ENCODE measurements at regions not wholly inside any gene's neighbourhood (a gene's known extent, or its start where the extent isn't known, plus 50 kb on each side); places are given as distances from the start of the nearest gene placed in this dataset.

DNA sequence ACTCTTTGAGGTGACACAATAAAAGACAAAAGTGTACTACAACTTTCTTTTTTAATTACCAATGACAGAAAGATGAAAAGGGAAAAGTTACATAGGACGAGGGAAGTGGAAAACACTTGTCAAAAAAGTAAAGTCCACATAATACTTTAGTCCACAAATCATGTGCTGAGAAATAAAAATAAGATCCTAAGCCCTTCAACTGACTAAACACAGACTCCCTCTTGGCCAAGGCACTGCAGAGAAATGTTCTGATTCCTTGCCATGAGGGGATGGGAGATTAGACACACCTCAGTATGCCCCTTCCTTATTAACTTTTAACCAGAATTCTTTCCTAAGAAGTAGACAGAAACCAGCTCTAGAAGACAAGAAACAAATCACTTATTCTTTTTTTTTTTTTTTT lies 59.5 kb upstream of the TGFBR2 start:
- TF ChIP-seq, protein P1, sequence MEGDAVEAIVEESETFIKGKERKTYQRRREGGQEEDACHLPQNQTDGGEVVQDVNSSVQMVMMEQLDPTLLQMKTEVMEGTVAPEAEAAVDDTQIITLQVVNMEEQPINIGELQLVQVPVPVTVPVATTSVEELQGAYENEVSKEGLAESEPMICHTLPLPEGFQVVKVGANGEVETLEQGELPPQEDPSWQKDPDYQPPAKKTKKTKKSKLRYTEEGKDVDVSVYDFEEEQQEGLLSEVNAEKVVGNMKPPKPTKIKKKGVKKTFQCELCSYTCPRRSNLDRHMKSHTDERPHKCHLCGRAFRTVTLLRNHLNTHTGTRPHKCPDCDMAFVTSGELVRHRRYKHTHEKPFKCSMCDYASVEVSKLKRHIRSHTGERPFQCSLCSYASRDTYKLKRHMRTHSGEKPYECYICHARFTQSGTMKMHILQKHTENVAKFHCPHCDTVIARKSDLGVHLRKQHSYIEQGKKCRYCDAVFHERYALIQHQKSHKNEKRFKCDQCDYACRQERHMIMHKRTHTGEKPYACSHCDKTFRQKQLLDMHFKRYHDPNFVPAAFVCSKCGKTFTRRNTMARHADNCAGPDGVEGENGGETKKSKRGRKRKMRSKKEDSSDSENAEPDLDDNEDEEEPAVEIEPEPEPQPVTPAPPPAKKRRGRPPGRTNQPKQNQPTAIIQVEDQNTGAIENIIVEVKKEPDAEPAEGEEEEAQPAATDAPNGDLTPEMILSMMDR (optimal IDR thresholded peaks at IDR 0.05 in 1 of 3, IDR thresholded peaks at IDR 0.05 in 1 of 3, conservative IDR thresholded peaks at IDR 0.05 in 1 of 3; ENCODE audit: extremely low read depth in 1 of 3, insufficient read depth in 2 of 3, low read length in 3 of 3): no peak
- Histone ChIP-seq H3K9me3 (ENCODE audit: control insufficient read depth, low read depth, low read length) (no peaks in the 10 kb centered on the region), H3K27me3 (ENCODE audit: control insufficient read depth, extremely low read depth, insufficient read depth, low read length) (no peaks in the 10 kb centered on the region), H3K4me1 (ENCODE audit: control insufficient read depth, extremely low read depth, insufficient read depth, low read length) (peaks cover 26% of the 10 kb centered on the region), H3K36me3 (ENCODE audit: control insufficient read depth in 2 of 2, extremely low read depth in 1 of 2, insufficient read depth in 2 of 2, low read length in 2 of 2) (no peaks in the 10 kb centered on the region), H3K9me1 (ENCODE audit: control insufficient read depth, extremely low read depth, insufficient read depth, low read length) (no peaks in the 10 kb centered on the region), H2AFZ (ENCODE audit: control insufficient read depth, low read length) (no peak overlapping the region), H3K27ac (ENCODE audit: control insufficient read depth, insufficient read depth, low read length) (no peak overlapping the region), H3K9ac (ENCODE audit: control insufficient read depth, extremely low read depth, insufficient read depth, low read length) (no peak overlapping the region), H3K79me2 (ENCODE audit: control insufficient read depth, insufficient read depth, low read length) (no peaks in the 10 kb centered on the region), H3K4me3 (ENCODE audit: control insufficient read depth in 2 of 3, extremely low read depth in 1 of 3, insufficient read depth in 2 of 3, low read depth in 1 of 3, low read length in 3 of 3) (no peak overlapping the region), H3K4me2 (ENCODE audit: control insufficient read depth, extremely low read depth, insufficient read depth, low read depth, low read length) (no peak overlapping the region), H4K20me1 (ENCODE audit: control insufficient read depth, extremely low read depth, insufficient read depth, low read length) (no peaks in the 10 kb centered on the region)
- DNase-seq (ENCODE audit: low read depth, low spot score) (no peak), FAIRE-seq (no peak)
- dilution Hi-C loops (cut with MboI; ENCODE audit: extremely low pct_ligation_motif_present, low sequenced_read_pairs): no loop called here

DNA sequence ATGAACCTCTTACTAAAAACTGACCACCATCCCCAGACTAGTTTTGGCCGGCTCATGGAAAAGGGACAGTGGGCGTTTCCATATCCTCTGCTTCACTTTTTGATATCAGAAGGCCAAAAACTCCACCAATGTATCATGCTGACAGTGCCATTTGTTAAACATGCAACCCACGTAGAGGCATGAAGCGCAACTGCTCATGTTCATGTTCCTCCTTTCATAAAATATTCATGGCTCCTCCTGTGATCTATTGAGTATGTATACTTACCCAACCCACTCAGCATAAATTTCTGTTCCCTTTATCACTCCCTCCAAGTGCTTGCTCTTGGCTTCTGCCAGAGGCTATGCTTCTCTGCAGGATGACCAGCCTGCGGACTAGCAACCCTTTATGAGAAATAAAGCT lies 58.7 kb upstream of the TGFBR2 start:
- H4K20me1 ChIP-seq (ENCODE audit: control insufficient read depth, extremely low read depth, insufficient read depth, low read length): no peaks in the 10 kb centered on the region
- H3K4me3 ChIP-seq (ENCODE audit: control insufficient read depth in 2 of 3, extremely low read depth in 1 of 3, insufficient read depth in 2 of 3, low read depth in 1 of 3, low read length in 3 of 3): no peak overlapping the region
- dilution Hi-C loops (cut with MboI; ENCODE audit: extremely low pct_ligation_motif_present, low sequenced_read_pairs): no loop called here
- H3K9me1 ChIP-seq (ENCODE audit: control insufficient read depth, extremely low read depth, insufficient read depth, low read length): no peaks in the 10 kb centered on the region
- TF ChIP-seq, protein P1 (optimal IDR thresholded peaks at IDR 0.05 in 1 of 3, IDR thresholded peaks at IDR 0.05 in 1 of 3, conservative IDR thresholded peaks at IDR 0.05 in 1 of 3; ENCODE audit: extremely low read depth in 1 of 3, insufficient read depth in 2 of 3, low read length in 3 of 3): no peak
- no peak for TF ChIP-seq EZH2 (IDR thresholded peaks at IDR 0.05; ENCODE audit: low read length)
- FAIRE-seq: no peak
- no peaks in the 10 kb centered on the region for H3K9me3 ChIP-seq (ENCODE audit: control insufficient read depth, low read depth, low read length)
- no peaks in the 10 kb centered on the region for H3K79me2 ChIP-seq (ENCODE audit: control insufficient read depth, insufficient read depth, low read length)
- H3K27me3 ChIP-seq (ENCODE audit: control insufficient read depth, extremely low read depth, insufficient read depth, low read length): no peaks in the 10 kb centered on the region
- no peak overlapping the region for H3K27ac ChIP-seq (ENCODE audit: control insufficient read depth, insufficient read depth, low read length)
- H3K9ac ChIP-seq (ENCODE audit: control insufficient read depth, extremely low read depth, insufficient read depth, low read length): no peak overlapping the region
- no peak for DNase-seq (ENCODE audit: low read depth, low spot score)
- H3K4me1 ChIP-seq (ENCODE audit: control insufficient read depth, extremely low read depth, insufficient read depth, low read length): peaks cover 26% of the 10 kb centered on the region
- H2AFZ ChIP-seq (ENCODE audit: control insufficient read depth, low read length): no peak overlapping the region
- no peaks in the 10 kb centered on the region for H3K36me3 ChIP-seq (ENCODE audit: control insufficient read depth in 2 of 2, extremely low read depth in 1 of 2, insufficient read depth in 2 of 2, low read length in 2 of 2)
- no peak overlapping the region for H3K4me2 ChIP-seq (ENCODE audit: control insufficient read depth, extremely low read depth, insufficient read depth, low read depth, low read length)
